ENCODE measurements at regions not wholly inside any gene's neighbourhood (a gene's known extent, or its start where the extent isn't known, plus 50 kb on each side); places are given as distances from the start of the nearest gene placed in this dataset.

DNA sequence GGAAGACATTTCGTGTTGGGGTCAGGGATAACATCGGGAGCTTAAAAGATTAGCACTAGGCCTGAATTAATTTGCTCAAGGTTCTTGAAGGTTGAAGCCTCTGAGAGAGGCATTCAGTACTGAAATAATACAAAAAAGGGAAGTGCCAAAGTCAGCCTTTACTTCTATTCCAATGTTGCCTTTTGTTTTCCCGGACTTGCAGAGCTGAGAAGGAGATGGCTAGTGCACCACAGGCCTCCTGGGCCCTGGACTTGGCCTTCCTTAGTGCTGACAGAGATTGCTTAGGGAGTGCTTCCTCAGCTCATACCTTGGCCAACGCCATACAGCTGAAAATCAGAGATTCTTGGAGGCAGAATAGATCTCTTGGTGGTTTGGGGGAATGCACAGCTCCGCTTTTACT, 333.6 kb upstream of the TBL1XR1 start:
- DNase-seq (ENCODE audit: low read depth, low spot score), result no peak

DNA sequence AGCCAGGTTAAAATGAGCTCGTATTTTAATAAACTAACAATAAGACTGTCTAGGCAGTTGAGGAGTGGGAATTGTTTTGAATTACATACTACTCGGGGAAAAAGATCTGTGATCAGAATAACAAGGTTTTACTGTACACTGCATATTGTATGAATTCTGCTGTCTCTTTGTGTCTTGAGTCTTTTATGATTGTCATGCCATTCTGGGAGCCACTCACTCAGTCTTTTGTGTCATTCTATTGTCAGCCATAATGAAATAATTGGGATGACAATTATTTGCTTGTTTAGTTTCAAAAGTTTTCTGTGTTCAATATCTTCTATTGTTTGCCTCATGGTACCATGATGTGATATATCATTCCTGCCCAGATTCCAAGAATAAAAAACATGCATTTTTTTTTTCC, 339.6 kb upstream of the TBL1XR1 start:
- no peak for DNase-seq (ENCODE audit: low read depth, low spot score)

DNA sequence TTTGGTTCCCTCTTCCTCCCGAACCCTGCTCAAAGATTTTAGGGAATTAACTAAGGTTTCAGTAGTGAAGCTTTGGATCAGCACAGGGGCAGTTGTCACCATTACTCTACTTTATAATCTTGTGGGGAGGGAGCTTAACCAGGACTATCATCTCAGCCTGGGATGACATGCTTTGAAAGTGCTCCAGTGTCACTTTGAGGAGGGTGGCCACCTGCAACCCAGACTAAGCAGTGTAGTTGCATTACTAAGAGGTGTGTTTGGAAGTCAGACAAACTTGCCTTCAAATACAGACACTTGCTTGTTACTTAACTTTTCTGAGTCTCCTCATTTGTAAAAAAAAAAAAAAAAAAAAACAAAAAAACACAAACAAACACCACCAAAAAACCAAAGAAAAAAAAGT, 340.3 kb upstream of the TBL1XR1 start:
- DNase-seq (ENCODE audit: low read depth, low spot score), result no peak

DNA sequence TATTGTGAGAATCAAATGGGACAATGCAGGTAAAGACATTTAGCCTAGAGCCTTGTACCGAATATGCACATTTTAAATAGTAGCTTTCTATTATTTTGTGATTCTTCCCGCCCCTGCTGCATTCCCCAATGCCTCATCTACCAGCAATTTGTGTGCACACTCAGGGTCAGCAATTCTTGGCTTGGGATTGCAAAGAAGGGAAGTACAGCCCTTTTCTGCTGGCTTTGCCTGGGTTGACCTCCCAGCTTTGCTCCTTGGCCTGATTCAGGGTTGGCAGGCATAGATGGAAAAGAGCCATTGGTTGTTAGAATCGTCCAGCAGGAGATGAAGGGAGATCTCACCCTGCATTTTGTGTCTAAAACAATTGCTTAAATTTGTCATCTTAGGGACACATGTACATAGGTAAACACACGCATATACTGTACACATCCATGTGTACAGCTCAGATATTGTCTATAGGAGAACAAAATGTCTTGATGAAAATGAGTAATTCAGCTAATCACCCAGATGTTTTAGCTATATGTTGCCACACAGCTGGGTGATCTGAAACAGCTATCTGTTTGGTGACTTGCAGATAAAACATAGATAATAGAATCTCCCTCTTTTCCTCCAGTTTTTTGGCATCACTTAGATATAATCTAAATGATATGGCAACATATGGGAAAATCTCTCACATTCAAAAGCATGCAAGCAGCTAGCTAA, 340.9 kb upstream of the TBL1XR1 start:
- DNase-seq (ENCODE audit: low read depth, low spot score), result no peak

DNA sequence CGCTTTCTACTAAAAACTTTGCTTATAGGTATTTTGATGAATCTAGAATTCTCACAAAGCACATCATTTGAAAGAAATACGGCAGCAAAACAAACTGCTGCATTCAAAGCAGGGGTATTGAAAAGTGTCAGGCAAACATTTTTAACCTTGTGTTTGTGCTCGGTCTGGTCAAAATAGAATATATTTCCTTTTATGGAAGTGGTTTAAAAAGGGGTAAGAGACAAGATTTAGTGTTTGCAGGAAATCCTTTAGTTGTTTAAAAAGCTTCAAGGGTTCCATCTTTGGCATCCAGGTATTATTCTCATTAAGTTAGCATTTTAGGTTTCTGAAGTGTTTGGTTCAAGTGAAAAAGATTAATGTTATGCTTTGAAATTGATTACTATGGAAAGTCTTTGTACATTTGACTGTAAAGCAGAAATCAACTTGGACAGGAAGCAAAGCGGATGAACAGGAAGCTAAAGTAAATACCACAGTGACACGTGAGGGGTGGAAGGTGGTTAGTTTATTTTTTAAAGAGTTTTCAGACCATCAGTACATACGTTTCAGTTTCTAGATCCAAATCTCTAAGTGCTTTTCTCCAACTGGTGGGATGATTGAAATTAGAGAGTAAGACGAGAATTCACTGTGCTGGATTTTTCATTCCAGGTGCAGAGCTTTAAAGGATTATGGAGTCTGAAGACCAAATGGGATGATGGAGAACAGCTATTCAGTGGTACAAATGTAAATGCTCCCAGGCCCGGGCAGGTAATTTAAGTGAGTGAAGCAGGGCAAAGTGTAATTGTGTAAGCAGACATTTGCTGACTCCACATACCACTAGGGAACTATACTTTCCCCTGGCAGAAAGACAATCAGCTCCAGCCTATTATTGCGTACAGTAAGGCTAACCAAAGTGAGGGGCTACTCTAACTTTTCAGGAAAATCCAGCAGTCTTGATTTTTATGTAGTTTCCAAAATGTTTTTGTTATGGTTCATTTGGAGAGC, 341.8 kb upstream of the TBL1XR1 start:
- DNase-seq (ENCODE audit: low read depth, low spot score), result no peak

DNA sequence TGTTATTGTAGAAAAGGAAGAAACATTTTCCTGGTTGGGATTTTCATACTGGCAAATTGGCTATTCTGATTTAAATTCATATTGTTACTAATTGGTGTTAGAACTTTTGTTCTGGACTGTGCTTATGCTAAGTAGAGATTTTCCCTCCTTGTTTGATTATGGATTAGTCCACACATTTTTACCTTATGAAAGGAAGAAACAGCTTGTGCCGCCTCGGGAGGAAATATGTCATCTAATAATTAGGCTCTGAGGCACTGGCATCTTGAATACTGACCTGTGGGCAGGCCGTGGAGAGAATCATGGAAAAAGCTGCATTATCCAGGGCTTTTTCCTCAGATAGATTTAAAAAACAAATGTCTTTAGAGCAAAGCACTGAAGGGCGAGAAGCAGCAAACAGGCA, 344.3 kb upstream of the TBL1XR1 start:
- no peak for DNase-seq (ENCODE audit: low read depth, low spot score)

DNA sequence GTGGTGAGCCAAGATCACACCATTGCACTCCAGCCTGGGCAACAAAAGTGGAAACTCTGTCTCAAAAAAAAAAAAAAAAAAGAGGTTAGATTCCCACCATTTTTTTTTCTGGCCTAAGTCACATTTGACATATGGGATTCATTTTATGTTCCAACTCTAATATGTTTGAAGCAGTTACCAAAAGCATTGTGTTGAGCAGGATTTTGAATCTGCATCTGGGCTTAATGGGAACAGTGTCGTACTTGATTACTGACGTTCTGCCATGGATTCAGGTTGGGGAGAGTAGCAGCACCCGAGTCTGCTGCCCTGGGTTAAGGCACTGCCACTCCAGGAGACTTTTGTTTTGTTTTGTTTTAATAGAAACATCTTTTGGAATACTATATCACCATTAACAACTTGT, 348.7 kb upstream of the TBL1XR1 start:
- no peak for DNase-seq (ENCODE audit: low read depth, low spot score)

DNA sequence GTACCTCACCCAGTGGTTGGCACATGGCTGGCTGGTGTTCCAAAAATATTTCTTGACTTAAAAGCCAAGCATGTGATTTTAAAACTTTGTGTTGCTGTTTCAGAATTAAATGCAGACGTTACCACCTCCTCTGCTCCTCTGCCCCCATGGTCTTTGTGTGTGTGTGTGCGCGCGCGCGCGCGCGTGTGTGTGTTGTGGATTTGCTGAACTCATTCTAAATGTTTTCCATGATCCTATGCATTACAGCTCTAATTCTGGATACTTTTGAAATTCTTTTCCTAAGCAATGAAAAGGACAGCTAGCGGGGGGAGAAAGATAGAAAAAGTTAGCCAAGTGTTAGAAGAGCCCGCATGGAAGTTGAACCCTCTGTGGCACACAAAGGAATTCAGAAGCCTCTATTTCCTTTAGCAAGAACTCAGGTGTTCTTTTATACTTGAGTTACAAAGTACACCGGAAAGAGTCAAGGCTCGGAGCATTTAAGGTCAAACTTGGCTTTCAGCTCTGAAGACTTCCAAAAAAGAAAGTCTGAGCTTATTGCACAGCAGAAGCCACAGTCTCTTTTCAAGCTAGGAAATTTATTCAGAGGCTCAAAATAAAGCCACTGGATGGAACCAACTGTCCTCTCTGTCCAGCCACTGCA, 350.5 kb upstream of the TBL1XR1 start:
- no peak for DNase-seq (ENCODE audit: low read depth, low spot score)

DNA sequence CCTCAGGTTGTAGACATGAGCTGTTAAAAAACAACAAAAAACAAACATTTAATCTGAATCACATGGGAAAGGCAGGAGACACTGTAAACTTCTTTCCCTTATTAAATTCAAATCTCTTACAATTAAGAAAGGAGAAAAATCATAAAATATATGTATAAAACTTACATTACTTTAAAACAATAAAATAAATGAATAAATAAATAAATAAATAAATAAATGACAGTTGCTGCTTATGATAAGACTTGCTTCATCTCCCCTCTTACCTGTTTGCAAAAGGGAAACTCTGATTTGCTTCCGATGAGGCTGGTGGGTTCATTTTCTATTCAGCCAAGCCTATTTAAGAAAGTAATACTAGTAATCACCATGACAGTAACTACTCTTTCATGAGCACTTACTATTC, 353.4 kb upstream of the TBL1XR1 start:
- DNase-seq (ENCODE audit: low read depth, low spot score), result no peak

DNA sequence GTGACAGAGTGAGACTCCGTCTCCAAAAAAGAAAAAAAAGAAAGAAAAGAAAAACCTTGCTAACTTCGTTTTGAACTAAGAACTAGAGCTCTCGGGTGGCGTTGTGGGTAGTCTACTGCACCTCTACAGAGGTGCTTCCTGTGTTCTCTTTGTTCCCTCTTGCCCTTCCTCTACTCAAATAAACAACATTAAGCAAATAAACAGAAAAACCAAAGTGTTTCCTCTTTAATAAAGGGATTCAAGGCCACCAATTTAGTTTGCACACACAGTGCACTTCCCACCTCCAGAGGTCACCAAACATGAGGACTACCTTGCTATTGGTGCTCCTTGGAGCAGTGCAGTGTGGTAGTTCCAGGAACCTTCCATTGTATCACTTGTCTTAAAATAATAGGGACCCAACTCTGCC, 354.2 kb upstream of the TBL1XR1 start:
- DNase-seq (ENCODE audit: low read depth, low spot score), result no peak

DNA sequence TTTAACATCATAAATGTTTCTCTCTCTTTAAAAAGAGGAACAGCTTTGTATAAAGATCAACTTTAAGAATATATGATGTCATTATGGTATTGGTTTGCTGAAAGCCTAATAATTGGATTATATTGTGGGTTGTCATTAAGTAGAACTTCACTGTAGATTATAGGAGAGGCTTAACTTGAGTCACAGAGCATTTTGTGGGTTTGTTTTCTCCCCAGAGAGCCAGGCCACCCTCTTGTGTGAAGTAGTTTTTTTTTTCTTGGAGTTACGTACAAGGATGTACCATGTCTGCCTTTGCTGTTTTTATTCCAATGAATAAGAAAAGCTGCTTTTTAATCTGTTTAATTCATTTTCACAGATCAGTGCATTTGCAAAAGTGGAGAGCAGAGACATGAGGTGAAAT, 354.8 kb upstream of the TBL1XR1 start:
- no peak for DNase-seq (ENCODE audit: low read depth, low spot score)

DNA sequence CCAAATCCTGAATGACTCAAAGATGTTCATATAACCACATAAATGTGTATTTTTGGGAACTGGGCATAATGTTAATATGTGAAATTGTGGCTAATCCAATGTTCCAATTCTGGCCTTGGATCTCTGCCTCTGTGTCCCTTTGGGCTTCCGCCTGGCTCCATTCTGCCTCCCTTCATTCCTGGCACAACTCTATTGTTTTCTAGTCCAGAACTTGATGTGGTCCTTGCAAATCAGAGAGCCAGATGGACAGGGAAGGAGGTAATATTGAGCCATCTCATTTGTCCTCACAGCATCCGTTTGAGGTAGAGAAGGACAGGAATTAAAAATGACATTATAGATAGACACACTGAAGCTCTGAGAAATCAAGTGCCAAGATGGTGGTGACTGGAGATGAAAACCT, 355.7 kb upstream of the TBL1XR1 start:
- no peak for DNase-seq (ENCODE audit: low read depth, low spot score)

DNA sequence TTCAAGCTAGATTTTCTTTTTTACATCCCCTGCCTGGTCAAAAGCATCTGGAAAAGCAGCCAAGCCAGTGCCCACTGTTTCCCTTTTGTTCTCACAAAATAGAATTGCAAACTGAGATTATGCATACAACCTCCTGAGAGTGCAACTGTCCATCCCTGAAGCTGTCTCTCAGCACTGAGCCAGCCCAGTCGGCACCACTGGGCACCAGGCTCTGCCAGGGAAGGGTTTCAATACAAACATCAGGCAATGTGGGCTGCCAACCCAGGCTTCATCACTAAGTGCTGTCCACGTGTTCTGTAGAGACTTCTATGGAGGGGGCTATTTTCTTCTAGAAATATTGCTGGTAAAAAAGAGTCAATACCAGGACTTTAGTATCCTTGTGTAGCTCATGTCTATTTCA, 356.3 kb upstream of the TBL1XR1 start:
- no peak for DNase-seq (ENCODE audit: low read depth, low spot score)

DNA sequence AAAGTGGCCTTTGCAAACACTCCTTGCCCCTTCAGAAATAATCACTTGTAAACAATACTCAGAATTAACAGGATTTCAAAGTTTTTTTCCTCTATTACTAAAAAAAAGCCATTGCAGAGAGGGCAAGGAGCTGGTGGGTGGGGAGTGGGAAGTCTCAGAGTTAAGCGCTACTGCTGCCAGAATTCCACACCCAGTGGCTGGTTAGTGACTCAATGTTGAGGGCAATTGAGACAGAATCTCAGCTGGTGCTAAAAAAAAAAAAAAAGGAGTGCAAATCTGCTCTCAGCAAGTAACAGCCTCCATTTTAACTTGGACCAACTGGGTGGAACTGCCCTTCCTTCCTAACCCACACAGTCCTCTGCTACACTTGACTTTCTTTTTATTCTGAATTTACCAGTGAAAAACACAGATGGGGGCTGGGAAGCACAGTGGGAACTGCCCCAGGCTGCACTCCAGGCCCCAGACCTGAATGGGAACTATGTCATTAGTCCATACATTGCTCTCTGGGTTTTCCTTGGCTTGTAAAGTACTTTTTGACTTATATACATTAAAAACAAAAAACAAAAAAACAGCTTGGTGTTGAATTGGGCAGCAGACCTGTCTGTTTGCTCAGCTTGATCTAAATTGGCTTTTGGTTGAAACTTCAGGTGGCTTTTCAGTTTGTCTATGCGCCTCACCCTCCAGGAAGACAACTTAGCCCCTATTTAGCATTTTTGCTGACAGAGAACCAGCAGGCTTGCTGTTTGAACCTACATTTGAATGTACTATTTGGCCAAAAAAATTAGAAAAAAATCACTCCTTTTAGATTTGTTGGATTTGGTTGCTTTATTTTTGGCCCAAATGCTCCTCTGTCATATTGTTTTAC, 357.8 kb upstream of the TBL1XR1 start:
- no peak for DNase-seq (ENCODE audit: low read depth, low spot score)

DNA sequence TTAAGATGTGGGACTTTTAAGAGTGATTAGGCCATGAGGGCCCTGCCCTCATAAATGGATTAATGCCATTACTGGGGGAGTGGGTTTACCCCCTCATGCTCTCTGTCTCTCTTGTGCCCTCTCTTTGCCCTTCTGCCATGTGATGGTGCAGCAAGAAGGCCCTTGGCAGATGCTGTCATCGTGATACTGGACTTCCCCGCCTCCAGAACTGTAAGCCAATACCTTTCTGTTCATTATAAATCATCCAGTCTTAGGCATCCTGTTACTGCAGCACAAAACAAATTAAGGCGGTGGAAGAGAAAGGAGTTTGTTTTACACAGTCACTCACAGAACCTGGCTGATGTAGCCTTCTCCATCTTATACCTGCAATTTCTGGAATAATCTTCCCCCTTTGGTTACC, 360.3 kb upstream of the TBL1XR1 start:
- no peak for DNase-seq (ENCODE audit: low read depth, low spot score)

DNA sequence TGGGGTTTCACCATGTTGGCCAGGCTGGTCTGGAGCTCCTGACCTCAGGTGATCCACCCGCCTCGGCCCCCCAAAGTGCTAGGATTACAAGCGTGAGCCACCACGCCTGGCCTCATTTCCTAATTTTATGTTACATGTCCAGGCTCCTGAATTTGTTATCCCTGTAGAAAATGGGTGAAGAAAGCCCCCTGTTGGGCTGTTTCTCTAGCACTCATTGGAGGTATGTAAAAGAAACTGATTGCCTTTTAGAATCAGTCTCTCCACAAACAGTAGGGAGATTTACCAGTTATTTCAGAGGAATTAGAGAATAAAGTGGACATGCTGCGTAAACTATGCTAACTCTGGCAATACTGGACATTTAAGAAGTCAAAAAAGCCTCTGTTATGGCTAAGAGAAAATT, 364.1 kb upstream of the TBL1XR1 start:
- DNase-seq (ENCODE audit: low read depth, low spot score), result no peak

DNA sequence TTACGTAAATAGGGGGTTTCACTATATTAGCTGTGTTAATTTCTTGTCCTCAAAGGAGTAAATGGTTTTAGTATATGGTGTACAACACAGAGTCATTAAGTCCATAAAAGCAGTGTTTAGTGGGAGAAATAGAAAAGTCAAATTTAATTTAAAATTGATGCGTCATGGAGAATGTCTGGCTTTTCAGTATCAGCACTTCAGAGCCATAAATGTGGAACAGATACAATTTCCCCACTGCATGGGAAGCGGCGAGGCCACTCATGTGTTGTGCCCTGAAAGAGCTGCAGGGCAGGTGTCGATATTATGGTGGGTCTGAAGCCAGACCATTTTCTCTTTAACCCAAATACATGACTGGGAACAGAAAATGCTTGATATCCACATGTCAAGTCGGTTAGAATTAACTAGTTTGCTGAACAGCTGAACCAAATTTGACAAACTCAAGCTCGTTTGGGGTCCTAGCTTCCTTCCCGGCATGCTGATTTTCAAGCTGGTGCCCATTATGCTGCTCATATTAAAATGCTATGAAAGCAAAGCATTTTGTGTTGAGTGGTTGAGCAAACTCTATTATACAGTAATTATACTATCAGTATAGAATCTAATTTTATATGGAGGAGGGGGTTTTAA, 364.6 kb upstream of the TBL1XR1 start:
- no peak for DNase-seq (ENCODE audit: low read depth, low spot score)

DNA sequence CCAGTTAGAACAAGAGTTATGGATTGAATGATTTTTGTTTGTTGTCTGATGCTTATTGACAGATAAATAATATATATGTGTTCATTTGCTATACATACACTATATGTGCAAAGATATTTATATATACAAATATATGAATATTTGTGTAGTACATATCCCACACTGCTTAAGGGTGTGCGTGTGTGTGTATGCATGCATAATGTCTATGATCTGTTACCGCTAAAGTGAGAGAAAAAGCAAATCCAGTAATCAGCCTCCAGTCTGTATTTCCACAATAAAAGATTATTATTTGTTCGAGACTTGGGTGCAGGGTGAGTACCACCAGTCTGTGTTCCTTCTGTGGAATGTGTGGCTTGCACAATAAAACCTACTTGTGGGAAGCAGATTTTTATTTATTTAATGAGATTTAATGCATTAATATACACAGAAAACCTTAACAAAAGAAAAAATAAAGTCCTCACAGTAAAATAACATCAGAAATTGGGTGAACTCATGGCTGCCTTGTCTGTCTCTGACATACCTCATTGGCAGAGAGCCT, 366.0 kb upstream of the TBL1XR1 start:
- no peak for DNase-seq (ENCODE audit: low read depth, low spot score)

DNA sequence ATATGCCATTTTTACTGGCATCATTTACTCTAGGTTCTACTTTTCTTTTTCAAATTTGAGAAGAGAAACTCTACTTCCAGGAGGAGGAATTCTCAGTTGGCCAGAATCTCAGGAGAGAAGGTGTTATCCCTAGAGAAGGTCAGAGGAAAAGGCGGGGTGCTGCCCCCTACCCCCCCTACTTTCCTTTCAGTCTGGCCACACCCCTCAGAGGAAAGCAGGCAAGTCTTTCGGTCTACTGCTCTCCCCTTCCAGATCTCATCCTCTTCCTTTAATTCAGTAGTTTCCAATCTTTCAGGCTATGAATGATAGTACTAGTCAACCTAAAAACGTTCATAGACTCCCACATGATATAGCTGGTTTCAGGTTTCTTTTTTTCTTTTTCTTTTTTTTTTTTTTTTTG, 366.5 kb upstream of the TBL1XR1 start:
- DNase-seq (ENCODE audit: low read depth, low spot score), result no peak

DNA sequence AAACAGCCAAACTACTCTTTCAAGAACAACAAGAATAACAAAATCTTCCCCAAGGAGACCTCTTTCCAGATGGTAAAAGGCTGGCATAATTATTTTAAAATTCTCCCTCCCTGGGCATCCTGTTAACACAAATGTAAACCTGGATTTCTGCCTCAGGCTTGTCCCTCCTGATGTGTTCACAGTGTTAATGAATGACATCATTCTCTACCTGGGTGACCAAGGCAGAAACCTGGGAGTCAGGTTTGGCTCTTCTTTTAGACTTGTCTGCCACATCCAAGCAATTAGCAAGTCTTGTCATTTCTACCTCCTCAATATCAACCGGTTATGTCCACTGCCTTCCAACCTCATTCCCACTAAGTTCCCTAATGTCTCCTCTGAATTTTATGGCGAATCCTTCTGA, 368.7 kb upstream of the TBL1XR1 start:
- DNase-seq (ENCODE audit: low read depth, low spot score), result no peak

DNA sequence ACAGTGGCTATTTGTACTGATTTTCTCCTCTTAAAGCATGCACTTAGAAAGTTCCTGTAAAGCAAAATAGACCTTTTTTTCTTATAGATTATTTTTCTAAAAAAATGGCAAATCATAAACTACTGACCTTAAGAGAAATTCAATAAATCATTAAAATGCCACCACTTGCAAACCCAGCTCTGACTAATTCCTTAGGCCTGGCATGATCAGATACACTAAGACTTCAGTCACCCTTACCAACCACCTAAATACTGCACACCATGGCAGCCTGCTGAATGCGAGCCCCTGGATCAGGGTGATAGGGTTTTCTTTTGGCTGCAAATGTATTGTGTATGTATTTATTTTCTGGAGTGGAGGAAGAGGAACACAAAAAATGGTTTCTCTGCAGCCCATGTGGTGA, 370.6 kb upstream of the TBL1XR1 start:
- DNase-seq (ENCODE audit: low read depth, low spot score), result no peak
